SK-N-SH (cell line): ENCODE measurements at regions not wholly inside any gene's neighbourhood (a gene's known extent, or its start where the extent isn't known, plus 50 kb on each side); places are given as distances from the start of the nearest gene placed in this dataset.

Experiments used
- CTCF ChIA-PET: fragments of 300-600, 350-600 bp; formaldehyde crosslinking; extraction: SDS; loops from one replicate; lab custom pipeline; 2021; lab: Yijun Ruan, JAX
- POLR2A ChIA-PET: fragments of 350-600 bp; sonication (Branson Sonifier 250); formaldehyde crosslinking; extraction: SDS; loops from one replicate; lab custom pipeline; 2020; ENCODE audit warnings: antibody characterized with exemption, inconsistent platforms; lab: Yijun Ruan, JAX
- DNase-seq: peaks from one replicate; pipeline ENCODE4 v3.0.0; 2012
- H2AFZ ChIP-seq: fragments of 200-600 bp; sonication (generic); 2 replicates; pipeline ENCODE4 v1.8.1; 2016; ENCODE audit warnings: antibody characterized with exemption, mild to moderate bottlenecking, low read depth
- H3F3A ChIP-seq: fragments of 200-600 bp; sonication (generic); replicated peaks from 2 replicates; pipeline ENCODE3; 2016; ENCODE audit warnings: antibody characterized with exemption, mild to moderate bottlenecking; ENCODE audit not compliant: insufficient read depth
- H3K27ac ChIP-seq, 2 experiments: fragments of 200-500 bp in 1 of 2; fragments of 200-600 bp in 1 of 2; sonication (Bioruptor generic) in 1 of 2; sonication (generic), shearing (Covaris generic) in 1 of 2; 2 replicates each; pipeline versions ENCODE4 v1.5.1 to v1.6.1; 2014 to 2016; ENCODE audit warnings: low read depth in 2 of 2, inconsistent platforms in 1 of 2, low read length in 1 of 2, mild to moderate bottlenecking in 1 of 2, mixed read lengths in 1 of 2
- H3K27me3 ChIP-seq: fragments of 200-600 bp; sonication (generic), shearing (Covaris generic); 2 replicates; pipeline ENCODE4 v1.6.1; 2016; ENCODE audit warnings: mixed run types; ENCODE audit not compliant: insufficient read depth
- H3K36me3 ChIP-seq, 2 experiments: fragments of 200-500 bp in 1 of 2; fragments of 200-600 bp in 1 of 2; sonication (Bioruptor generic) in 1 of 2; sonication (generic) in 1 of 2; replicated peaks in 1 of 2; 2 replicates each; pipeline versions ENCODE3 to v1.5.1; 2014 to 2016; ENCODE audit warnings: low read length in 1 of 2, mild to moderate bottlenecking in 1 of 2; ENCODE audit not compliant: insufficient read depth in 2 of 2, control insufficient read depth in 1 of 2
- H3K4me1 ChIP-seq, 2 experiments: fragments of 200-500 bp in 1 of 2; fragments of 200-600 bp in 1 of 2; sonication (Bioruptor generic) in 1 of 2; sonication (generic), shearing (Covaris generic) in 1 of 2; 2 replicates each; pipeline versions ENCODE4 v1.5.1 to v1.6.1; 2014 to 2016; ENCODE audit warnings: low read depth in 1 of 2, low read length in 1 of 2, mixed run types in 1 of 2; ENCODE audit not compliant: insufficient read depth in 2 of 2, control insufficient read depth in 1 of 2
- H3K4me2 ChIP-seq: fragments of 200-600 bp; sonication (generic), shearing (Covaris generic); 2 replicates; pipeline ENCODE4 v1.6.1; 2017; ENCODE audit warnings: mixed run types
- H3K4me3 ChIP-seq, 2 experiments: fragments of 200-500 bp in 1 of 2; fragments of 200-600 bp in 1 of 2; sonication (Bioruptor generic) in 1 of 2; sonication (generic), shearing (Covaris generic) in 1 of 2; 2 replicates each; pipeline versions ENCODE4 v1.5.1 to v1.8.1; 2014 to 2016; ENCODE audit warnings: low read depth in 2 of 2, inconsistent platforms in 1 of 2, low read length in 1 of 2, mild to moderate bottlenecking in 1 of 2, mixed read lengths in 1 of 2, moderate library complexity in 1 of 2
- H3K79me2 ChIP-seq: fragments of 200-600 bp; sonication (generic); 2 replicates; pipeline ENCODE4 v1.8.1; 2017; ENCODE audit warnings: mild to moderate bottlenecking; ENCODE audit not compliant: insufficient read depth
- H3K9ac ChIP-seq: fragments of 200-600 bp; sonication (generic); 2 replicates; pipeline ENCODE4 v1.6.1; 2017; ENCODE audit warnings: mixed run types
- H3K9me2 ChIP-seq: fragments of 200-600 bp; sonication (generic); 2 replicates; pipeline ENCODE4 v1.6.1; 2017; ENCODE audit warnings: mixed run types
- H3K9me3 ChIP-seq: fragments of 200-600 bp; sonication (generic); 2 replicates; pipeline ENCODE4 v1.6.1; 2017; ENCODE audit warnings: mixed run types, mild to moderate bottlenecking, moderate library complexity
- H4K20me1 ChIP-seq: fragments of 200-600 bp; sonication (generic); 2 replicates; pipeline ENCODE4 v1.6.1; 2017; ENCODE audit warnings: mild to moderate bottlenecking, mixed run types; ENCODE audit not compliant: insufficient read depth
- CHD2 ChIP-seq: fragments of 150-350 bp; IDR thresholded peaks from 2 replicates; pipeline ENCODE4 v1.6.1; 2018; ENCODE audit warnings: low read length; ENCODE audit not compliant: partially characterized antibody
- CTCF ChIP-seq: fragments of 200-600 bp; sonication (generic); IDR thresholded peaks from 2 replicates; pipeline ENCODE4 v1.6.1; 2017; ENCODE audit warnings: antibody characterized with exemption, mild to moderate bottlenecking, moderate library complexity
- FOSL2 ChIP-seq: IDR thresholded peaks from 2 replicates; pipeline ENCODE4 v1.4.0; 2012; ENCODE audit warnings: low read depth, mild to moderate bottlenecking, moderate library complexity, borderline replicate concordance
- FOXJ3 ChIP-seq: sonication (generic); formaldehyde crosslinking; IDR thresholded peaks from 2 replicates; pipeline ENCODE4 v1.5.1; 2020; ENCODE audit warnings: mild to moderate bottlenecking, missing genetic modification reagents
- GABPA ChIP-seq: IDR thresholded peaks from 2 replicates; pipeline ENCODE4 v1.4.0; 2012; ENCODE audit warnings: low read depth, mild to moderate bottlenecking
- GATA2 ChIP-seq: sonication (generic); formaldehyde crosslinking; IDR thresholded peaks from 2 replicates; pipeline ENCODE4 v1.5.0; 2020; ENCODE audit warnings: mild to moderate bottlenecking, missing genetic modification reagents
- JUND ChIP-seq: IDR thresholded peaks from 2 replicates; pipeline ENCODE4 v1.4.0; 2012
- MAX ChIP-seq: IDR thresholded peaks from 2 replicates; pipeline ENCODE4 v1.4.0; 2012; ENCODE audit warnings: low read depth
- MXI1 ChIP-seq: IDR thresholded peaks from 2 replicates; pipeline ENCODE4 v1.6.1; 2012; ENCODE audit warnings: mild to moderate bottlenecking, low read depth, low read length, improper control_type of control experiment
- NFIC ChIP-seq: IDR thresholded peaks from 2 replicates; pipeline ENCODE4 v1.4.0; 2012; ENCODE audit warnings: borderline replicate concordance
- PBX3 ChIP-seq: IDR thresholded peaks from 2 replicates; pipeline ENCODE4; 2012
- POLR2AphosphoS5 ChIP-seq: IDR thresholded peaks from 2 replicates; pipeline ENCODE4 v1.6.1; 2012; ENCODE audit warnings: low read depth, low read length
- RAD21 ChIP-seq: IDR thresholded peaks from 2 replicates; pipeline ENCODE4 v1.6.1; 2012; ENCODE audit warnings: mild to moderate bottlenecking, low read length
- REST ChIP-seq: IDR thresholded peaks from 2 replicates; pipeline ENCODE4 v1.6.1; 2012; ENCODE audit warnings: mild to moderate bottlenecking, low read depth, low read length, moderate library complexity
- RFX5 ChIP-seq: IDR thresholded peaks from 2 replicates; pipeline ENCODE4 v1.6.1; 2012; ENCODE audit warnings: mild to moderate bottlenecking, improper control_type of control experiment, low read length
- TCF12 ChIP-seq: IDR thresholded peaks from 2 replicates; pipeline ENCODE4 v1.4.0; 2012
- TEAD4 ChIP-seq: IDR thresholded peaks from 2 replicates; pipeline ENCODE4 v1.4.0; 2012; ENCODE audit warnings: mild to moderate bottlenecking, borderline replicate concordance; ENCODE audit not compliant: insufficient read depth
- USF1 ChIP-seq: IDR thresholded peaks from 2 replicates; pipeline ENCODE4 v1.4.0; 2012; ENCODE audit warnings: low read depth, borderline replicate concordance
- YY1 ChIP-seq: IDR thresholded peaks from 2 replicates; pipeline ENCODE4 v1.4.0; 2012; ENCODE audit warnings: low read depth, mild to moderate bottlenecking
- WGBS: methylation state at CpG from one replicate; pipeline ENCODE4 v1.1.6; 2017; ENCODE audit warnings: low lambda C conversion rate; 5-methylcytosine and 5-hydroxymethylcytosine counted together

DNA sequence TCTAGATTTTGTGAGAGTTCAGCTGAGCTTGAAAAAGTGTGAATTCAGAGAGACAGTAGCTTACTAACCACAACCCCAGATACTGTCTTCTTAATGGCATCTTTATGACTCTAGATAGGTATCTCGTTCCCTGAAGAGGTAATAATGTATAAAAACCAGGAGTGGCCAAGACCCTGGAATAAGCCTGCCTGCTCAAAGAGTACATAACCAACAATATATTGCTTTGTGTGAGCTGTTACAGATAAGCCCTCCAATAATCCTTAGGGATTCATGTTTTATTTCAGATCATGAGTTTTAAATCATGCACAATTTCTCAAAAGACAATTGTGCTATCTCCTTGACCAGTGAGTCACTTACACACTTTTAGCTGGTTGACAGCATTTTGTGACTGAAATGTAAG, 327.8 kb upstream of the ADGRB3 start:
- H4K20me1 ChIP-seq: no peaks in the 10 kb centered on the region
- no peak overlapping the region for H3K9ac ChIP-seq
- no peaks in the 10 kb centered on the region for H3K9me3 ChIP-seq
- no peak overlapping the region for H2AFZ ChIP-seq
- ChIA-PET CTCF (no interaction called here), POLR2A (no interaction called here)
- no peaks in the 10 kb centered on the region for H3K27me3 ChIP-seq
- no peak for DNase-seq
- no peak overlapping the region for H3K4me2 ChIP-seq
- TF ChIP-seq CTCF (no peak), TEAD4 (no peak), MXI1 (no peak), POLR2AphosphoS5 (no peak), USF1 (no peak), YY1 (no peak)
- H3K27ac ChIP-seq: peak overlapping the region in 1 of 2 experiments; percentile 19; a peak in 1 of 4 replicates
- H3K4me3 ChIP-seq: no peak overlapping the region
- H3K4me1 ChIP-seq: no peaks in the 10 kb centered on the region
- no peaks in the 10 kb centered on the region for H3K79me2 ChIP-seq
- no peaks in the 10 kb centered on the region for H3F3A ChIP-seq
- H3K36me3 ChIP-seq: no peaks in the 10 kb centered on the region
- no peaks in the 10 kb centered on the region for H3K9me2 ChIP-seq
- WGBS: 15% methylated on average over 1 of the region's 1 CpG

DNA sequence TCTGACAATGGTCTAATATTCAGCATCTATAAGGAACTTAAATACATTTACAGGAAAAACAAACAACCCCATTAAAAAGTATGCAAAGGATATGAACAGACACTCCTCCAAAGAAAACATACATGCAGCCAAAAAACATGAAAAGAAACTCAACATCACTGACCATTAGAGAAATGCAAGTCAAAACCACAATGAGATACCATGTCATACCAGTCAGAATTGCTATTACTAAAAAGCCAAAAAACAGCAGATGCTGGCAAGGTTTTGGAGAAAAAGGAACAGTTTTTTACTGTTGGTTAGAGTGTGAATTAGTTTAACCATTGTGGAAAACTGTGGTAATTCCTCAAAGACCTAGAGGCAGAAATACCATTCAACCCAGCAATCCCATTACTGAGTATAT, 339.0 kb upstream of the ADGRB3 start:
- ChIA-PET POLR2A (no interaction called here), CTCF (no interaction called here)
- no peak overlapping the region for H3K27ac ChIP-seq
- no peak overlapping the region for H3K4me2 ChIP-seq
- H3K79me2 ChIP-seq: no peaks in the 10 kb centered on the region
- H3F3A ChIP-seq: no peaks in the 10 kb centered on the region
- no peak for DNase-seq
- no peak overlapping the region for H3K4me3 ChIP-seq
- no peaks in the 10 kb centered on the region for H3K4me1 ChIP-seq
- no peaks in the 10 kb centered on the region for H3K27me3 ChIP-seq
- H3K9ac ChIP-seq: no peak overlapping the region
- no peak overlapping the region for H2AFZ ChIP-seq
- H3K36me3 ChIP-seq: no peaks in the 10 kb centered on the region
- no peaks in the 10 kb centered on the region for H3K9me2 ChIP-seq
- no peaks in the 10 kb centered on the region for H4K20me1 ChIP-seq
- no peaks in the 10 kb centered on the region for H3K9me3 ChIP-seq
- TF ChIP-seq FOSL2: no peak
- TF ChIP-seq RFX5: no peak
- no peak for TF ChIP-seq CHD2
- no peak for TF ChIP-seq REST
- TF ChIP-seq MAX: no peak
- no peak for TF ChIP-seq RAD21
- TF ChIP-seq GATA2 (CRISPR knock-in tag): no peak
- TF ChIP-seq FOXJ3: no peak
- no peak for TF ChIP-seq USF1
- TF ChIP-seq JUND: no peak
- no peak for TF ChIP-seq TEAD4
- no peak for TF ChIP-seq PBX3
- no peak for TF ChIP-seq NFIC
- no peak for TF ChIP-seq GABPA
- no peak for TF ChIP-seq TCF12
- TF ChIP-seq CTCF: no peak
